DOHH2 (cell line): ENCODE measurements at regions not wholly inside any gene's neighbourhood (a gene's known extent, or its start where the extent isn't known, plus 50 kb on each side); places are given as distances from the start of the nearest gene placed in this dataset.

Experiments
- H3F3A ChIP-seq: fragments of 200-600 bp; sonication (generic), shearing (Covaris generic); 2 replicates; pipeline ENCODE4 v1.6.0; 2016; ENCODE audit warnings: antibody characterized with exemption, mild to moderate bottlenecking; ENCODE audit not compliant: control insufficient read depth, insufficient read depth
- H3K27ac ChIP-seq: fragments of 200-600 bp; sonication (generic); 2 replicates; pipeline ENCODE4 v1.5.1; 2014; ENCODE audit warnings: low read depth, mild to moderate bottlenecking, low read length, moderate library complexity
- H3K27me3 ChIP-seq: fragments of 200-600 bp; sonication (generic); 2 replicates; pipeline ENCODE4 v1.6.1; 2014; ENCODE audit warnings: mild to moderate bottlenecking, low read length, mixed read lengths; ENCODE audit not compliant: control insufficient read depth
- H3K36me3 ChIP-seq: fragments of 200-600 bp; sonication (generic); 2 replicates; pipeline ENCODE4 v1.6.1; 2014; ENCODE audit warnings: mild to moderate bottlenecking, low read length, moderate library complexity, mixed read lengths; ENCODE audit not compliant: control insufficient read depth
- H3K4me1 ChIP-seq: fragments of 200-600 bp; sonication (generic); 2 replicates; pipeline ENCODE4 v1.6.1; 2014; ENCODE audit warnings: mild to moderate bottlenecking, low read length, mixed read lengths; ENCODE audit not compliant: control insufficient read depth
- H3K4me2 ChIP-seq: fragments of 200-600 bp; sonication (generic); 2 replicates; pipeline ENCODE4 v1.6.0; 2014; ENCODE audit warnings: mild to moderate bottlenecking, low read length, moderate library complexity
- H3K4me3 ChIP-seq: fragments of 200-600 bp; sonication (generic); 2 replicates; pipeline ENCODE4 v1.5.1; 2014; ENCODE audit warnings: mild to moderate bottlenecking, low read length, mixed read lengths
- H3K79me2 ChIP-seq: fragments of 200-600 bp; sonication (generic); 2 replicates; pipeline ENCODE4 v1.6.1; 2014; ENCODE audit warnings: mild to moderate bottlenecking, low read length, mixed read lengths; ENCODE audit not compliant: control insufficient read depth
- H3K9me2 ChIP-seq: fragments of 200-600 bp; sonication (generic); replicated peaks from 2 replicates; pipeline ENCODE4 v1.6.1; 2014; ENCODE audit warnings: mild to moderate bottlenecking, low read length, mixed read lengths; ENCODE audit not compliant: control insufficient read depth
- H3K9me3 ChIP-seq: fragments of 200-600 bp; sonication (generic); 2 replicates; pipeline ENCODE4 v1.6.1; 2014; ENCODE audit warnings: antibody characterized with exemption, low read length, mixed read lengths; ENCODE audit not compliant: control insufficient read depth, insufficient read depth
- H4K20me1 ChIP-seq: fragments of 200-600 bp; sonication (generic); 2 replicates; pipeline ENCODE4 v1.6.0; 2014; ENCODE audit warnings: low read depth, mild to moderate bottlenecking, antibody characterized with exemption, low read length, moderate library complexity; ENCODE audit not compliant: control insufficient read depth, insufficient read depth
- CTCF ChIP-seq: fragments of 200-600 bp; sonication (generic); IDR thresholded peaks from one replicate; pipeline ENCODE4 v1.5.1; 2014; ENCODE audit warnings: antibody characterized with exemption, mild to moderate bottlenecking, low read depth, low read length; ENCODE audit not compliant: poor library complexity, severe bottlenecking
- EZH2phosphoT487 ChIP-seq: fragments of 200-600 bp; sonication (generic); IDR thresholded peaks from 2 replicates; pipeline ENCODE4 v1.6.1; 2017; ENCODE audit warnings: borderline replicate concordance, mild to moderate bottlenecking, antibody characterized with exemption, low read length, moderate library complexity, mixed read lengths

- no peaks in the 10 kb centered on the region for H3K36me3 ChIP-seq
- no peaks in the 10 kb centered on the region for H3K9me2 ChIP-seq
- no peak overlapping the region for H3K4me3 ChIP-seq
- no peaks in the 10 kb centered on the region for H3K9me3 ChIP-seq
- H4K20me1 ChIP-seq = no peaks in the 10 kb centered on the region
- H3F3A ChIP-seq = no peaks in the 10 kb centered on the region
- TF ChIP-seq EZH2phosphoT487 (no peak), CTCF (no peak)
- no peaks in the 10 kb centered on the region for H3K4me1 ChIP-seq
- no peaks in the 10 kb centered on the region for H3K27me3 ChIP-seq
- no peak overlapping the region for H3K4me2 ChIP-seq
- no peak overlapping the region for H3K27ac ChIP-seq
- no peaks in the 10 kb centered on the region for H3K79me2 ChIP-seq
Observed at GRCh38 chr16:52092126-52092525, 454.8 kb downstream of the TOX3 start.

GRCh38 chr16:52090080-52090479 lies 456.9 kb downstream of the TOX3 start:
- Histone ChIP-seq H3K79me2 (no peaks in the 10 kb centered on the region), H3K4me3 (no peak overlapping the region), H3K9me2 (no peaks in the 10 kb centered on the region), H3K4me2 (no peak overlapping the region), H3K27me3 (no peaks in the 10 kb centered on the region), H3K9me3 (no peaks in the 10 kb centered on the region), H3F3A (no peaks in the 10 kb centered on the region), H3K27ac (no peak overlapping the region), H3K4me1 (no peaks in the 10 kb centered on the region), H3K36me3 (no peaks in the 10 kb centered on the region), H4K20me1 (no peaks in the 10 kb centered on the region)
- TF ChIP-seq EZH2phosphoT487 = no peak
- TF ChIP-seq CTCF = no peak

- no peaks in the 10 kb centered on the region for H3K9me3 ChIP-seq
- no peaks in the 10 kb centered on the region for H3K79me2 ChIP-seq
- no peaks in the 10 kb centered on the region for H3K4me1 ChIP-seq
- no peaks in the 10 kb centered on the region for H3K36me3 ChIP-seq
- no peak overlapping the region for H3K4me3 ChIP-seq
- no peak overlapping the region for H3K4me2 ChIP-seq
- no peak overlapping the region for H3K27ac ChIP-seq
- no peaks in the 10 kb centered on the region for H3K9me2 ChIP-seq
- no peaks in the 10 kb centered on the region for H3F3A ChIP-seq
- H3K27me3 ChIP-seq = no peaks in the 10 kb centered on the region
- H4K20me1 ChIP-seq = no peaks in the 10 kb centered on the region
- TF ChIP-seq EZH2phosphoT487 (no peak), CTCF (no peak)
Observed at GRCh38 chr16:52089476-52089875, 457.5 kb downstream of the TOX3 start.

- Histone ChIP-seq H3K9me3 (no peaks in the 10 kb centered on the region), H3K4me2 (no peak overlapping the region), H3K4me3 (no peak overlapping the region), H3K79me2 (no peaks in the 10 kb centered on the region), H3K4me1 (no peaks in the 10 kb centered on the region), H3K27me3 (no peaks in the 10 kb centered on the region), H3K9me2 (no peaks in the 10 kb centered on the region), H3K27ac (no peak overlapping the region), H3K36me3 (no peaks in the 10 kb centered on the region), H3F3A (no peaks in the 10 kb centered on the region), H4K20me1 (no peaks in the 10 kb centered on the region)
- TF ChIP-seq EZH2phosphoT487 = no peak
- no peak for TF ChIP-seq CTCF
Observed at GRCh38 chr16:52086901-52087300, 460.0 kb downstream of the TOX3 start.
